ENCODE measurements at regions not wholly inside any gene's neighbourhood (a gene's known extent, or its start where the extent isn't known, plus 50 kb on each side); places are given as distances from the start of the nearest gene placed in this dataset.
A peak's percentile ranks its signal among the peaks of the same experiment; 100 is the strongest.

GRCh38 chr13:81184556-81185265 is 843.8 kb upstream of the SPRY2 start:
- no peak for FAIRE-seq
- H3K4me3 ChIP-seq (replicated peaks in 1 of 3; ENCODE audit: insufficient read depth in 1 of 3, low read depth in 1 of 3, low read length in 3 of 3) = no peak overlapping the region
- H3K79me2 ChIP-seq (ENCODE audit: control insufficient read depth, insufficient read depth, low read length) = no peaks in the 10 kb centered on the region
- H3K27ac ChIP-seq (ENCODE audit: insufficient read depth, low read depth, low read length) = no peak overlapping the region
- H2AFZ ChIP-seq (ENCODE audit: low read depth, low read length) = no peak overlapping the region
- ChIA-PET POLR2A (no interaction called here), CTCF (no interaction called here)
- intact Hi-C loops (cut with micrococcal nuclease) (no loop called here), dilution Hi-C loops (cut with MboI; ENCODE audit: extremely low pct_ligation_motif_present, low sequenced_read_pairs) (no loop called here)
- no peaks in the 10 kb centered on the region for H3K9me1 ChIP-seq (replicated peaks; ENCODE audit: control insufficient read depth, extremely low read depth, insufficient read depth, low read length)
- no peaks in the 10 kb centered on the region for H3K36me3 ChIP-seq (ENCODE audit: control insufficient read depth in 2 of 2, extremely low read depth in 1 of 2, insufficient read depth in 2 of 2, low read length in 2 of 2)
- DNase-seq (ENCODE audit: low read depth, low spot score) = no peak
- no peaks in the 10 kb centered on the region for H4K20me1 ChIP-seq (replicated peaks; ENCODE audit: control insufficient read depth, extremely low read depth, insufficient read depth, low read length)
- H3K9me3 ChIP-seq (replicated peaks; ENCODE audit: control insufficient read depth, insufficient read depth, low read length) = no peaks in the 10 kb centered on the region
- no peak overlapping the region for H3K4me2 ChIP-seq (ENCODE audit: insufficient read depth, low read length)
- no peaks in the 10 kb centered on the region for H3K4me1 ChIP-seq (ENCODE audit: control insufficient read depth, extremely low read depth, insufficient read depth, low read length)
- H3K27me3 ChIP-seq (ENCODE audit: control insufficient read depth in 2 of 2, insufficient read depth in 2 of 2, low read length in 2 of 2) = no peaks in the 10 kb centered on the region
- no peak overlapping the region for H3K9ac ChIP-seq (replicated peaks; ENCODE audit: extremely low read depth, insufficient read depth, low read length)
- TF ChIP-seq GATA2 (IDR thresholded peaks at IDR 0.05; ENCODE audit: insufficient read depth, insufficient read length, low read depth, low read length) (peak; percentile 26), FOS (IDR thresholded peaks at IDR 0.05; ENCODE audit: borderline replicate concordance, insufficient read depth, low read length) (peak; percentile 29), POLR2AphosphoS5 (IDR thresholded peaks at IDR 0.05; ENCODE audit: insufficient read depth, low read depth, low read length) (no peak), CTCF (IDR thresholded peaks at IDR 0.05; ENCODE audit: extremely low read depth in 1 of 2, insufficient read depth in 1 of 2, low read depth in 1 of 2, low read length in 2 of 2) (no peak)
- no TSS peak for BruUV-seq (replicated peaks)

- FAIRE-seq (no peak), DNase-seq (ENCODE audit: low read depth, low spot score) (no peak)
- POLR2A ChIA-PET = no interaction called here
- Histone ChIP-seq H3K9me3 (replicated peaks; ENCODE audit: control insufficient read depth, insufficient read depth, low read length) (no peaks in the 10 kb centered on the region), H4K20me1 (replicated peaks; ENCODE audit: control insufficient read depth, extremely low read depth, insufficient read depth, low read length) (no peaks in the 10 kb centered on the region), H3K9ac (replicated peaks; ENCODE audit: extremely low read depth, insufficient read depth, low read length) (no peak overlapping the region), H3K79me2 (ENCODE audit: control insufficient read depth, insufficient read depth, low read length) (no peaks in the 10 kb centered on the region), H3K36me3 (ENCODE audit: control insufficient read depth in 2 of 2, extremely low read depth in 1 of 2, insufficient read depth in 2 of 2, low read length in 2 of 2) (no peaks in the 10 kb centered on the region), H3K27ac (ENCODE audit: insufficient read depth, low read depth, low read length) (no peak overlapping the region), H3K4me2 (ENCODE audit: insufficient read depth, low read length) (no peak overlapping the region), H3K4me3 (replicated peaks in 1 of 3; ENCODE audit: insufficient read depth in 1 of 3, low read depth in 1 of 3, low read length in 3 of 3) (no peak overlapping the region), H2AFZ (ENCODE audit: low read depth, low read length) (no peak overlapping the region), H3K4me1 (ENCODE audit: control insufficient read depth, extremely low read depth, insufficient read depth, low read length) (no peaks in the 10 kb centered on the region), H3K27me3 (ENCODE audit: control insufficient read depth in 2 of 2, insufficient read depth in 2 of 2, low read length in 2 of 2) (no peaks in the 10 kb centered on the region), H3K9me1 (replicated peaks; ENCODE audit: control insufficient read depth, extremely low read depth, insufficient read depth, low read length) (no peaks in the 10 kb centered on the region)
- dilution Hi-C loops (cut with MboI; ENCODE audit: extremely low pct_ligation_motif_present, low sequenced_read_pairs) = no loop called here
- intact Hi-C loops (cut with micrococcal nuclease) = loop anchor here (5.0 to 10.0 kb wide), 3 partner anchors 760 to 905 kb away; no protein-coding TSS in a partner anchor
- CTCF ChIA-PET = interaction anchor here (0.9 kb wide), 1 partner anchor 36 kb away, joined by 3 read pairs; no protein-coding TSS in a partner anchor
- TF ChIP-seq MYC (IDR thresholded peaks at IDR 0.05; ENCODE audit: low read depth, low read length) (no peak), MAX (IDR thresholded peaks at IDR 0.05; ENCODE audit: insufficient read depth, insufficient read length) (no peak), POLR2AphosphoS5 (IDR thresholded peaks at IDR 0.05; ENCODE audit: insufficient read depth, low read depth, low read length) (no peak), JUN (IDR thresholded peaks at IDR 0.05; ENCODE audit: borderline replicate concordance, insufficient read depth, insufficient read length, low read depth) (no peak), GATA2 (IDR thresholded peaks at IDR 0.05; ENCODE audit: insufficient read depth, insufficient read length, low read depth, low read length) (no peak), POLR2A (IDR thresholded peaks at IDR 0.05; ENCODE audit: low read depth, low read length) (no peak), FOS (IDR thresholded peaks at IDR 0.05; ENCODE audit: borderline replicate concordance, insufficient read depth, low read length) (no peak), CTCF (IDR thresholded peaks at IDR 0.05; ENCODE audit: extremely low read depth in 1 of 2, insufficient read depth in 1 of 2, low read depth in 1 of 2, low read length in 2 of 2) (no peak), EZH2 (IDR thresholded peaks at IDR 0.05; ENCODE audit: borderline replicate concordance, low read depth, low read length, severe bottlenecking) (no peak)
- no TSS peak for BruUV-seq (replicated peaks)
These were observed 831.7 kb upstream of the SPRY2 start for GRCh38 chr13:81172603-81173002.

All from endothelial cell of umbilical vein (primary cell).